Kidney (tissue), 13 donors: ENCODE measurements at regions not wholly inside any gene's neighbourhood (a gene's known extent, or its start where the extent isn't known, plus 50 kb on each side); places are given as distances from the start of the nearest gene placed in this dataset.
A peak's percentile ranks its signal among the peaks of the same experiment; 100 is the strongest.

Source experiments
- DNase-seq, 5 donors: peaks; one replicate each; pipeline ENCODE4 v3.0.0-alpha.2; 2013 to 2020
- FAIRE-seq: peaks from 2 replicates; lab custom pipeline; 2012; peaks lifted over from hg19 to GRCh38; lab: Jason Lieb, UNC
- H3K27ac ChIP-seq, 2 donors: one replicate each; pipeline ENCODE4 v1.7.0; 2013; ENCODE audit warnings: low read depth in 2 of 2, low read length in 2 of 2, inconsistent platforms in 1 of 2
- H3K27me3 ChIP-seq: one replicate; pipeline ENCODE4 v1.7.1; 2013; ENCODE audit warnings: low read length, inconsistent platforms; ENCODE audit not compliant: control insufficient read depth, insufficient read depth
- H3K36me3 ChIP-seq, 3 donors: one replicate each; pipeline versions ENCODE4 v1.7.0 to v1.7.1; 2013; ENCODE audit warnings: low read length in 3 of 3, control low read depth in 1 of 3, inconsistent platforms in 1 of 3; ENCODE audit not compliant: insufficient read depth in 3 of 3, control insufficient read depth in 2 of 3
- H3K4me1 ChIP-seq, 3 donors: one replicate each; pipeline versions ENCODE4 v1.7.0 to v1.7.1; 2013; ENCODE audit warnings: low read length in 3 of 3, inconsistent platforms in 1 of 3, low read depth in 1 of 3; ENCODE audit not compliant: control insufficient read depth in 2 of 3, insufficient read depth in 2 of 3
- H3K4me3 ChIP-seq, 3 donors: one replicate each; pipeline versions ENCODE4 v1.7.0 to v1.8.1; 2013; ENCODE audit warnings: low read length in 3 of 3, control low read depth in 1 of 3, inconsistent platforms in 1 of 3
- H3K9ac ChIP-seq, 3 donors: one replicate each; pipeline versions ENCODE4 v1.7.0 to v1.7.1; 2013; ENCODE audit warnings: low read length in 3 of 3, control low read depth in 1 of 3, inconsistent platforms in 1 of 3
- H3K9me3 ChIP-seq, 3 donors: one replicate each; pipeline versions ENCODE4 v1.7.0 to v1.7.1; 2013; ENCODE audit warnings: low read length in 3 of 3, control low read depth in 1 of 3, inconsistent platforms in 1 of 3; ENCODE audit not compliant: control insufficient read depth in 2 of 3, insufficient read depth in 1 of 3
- intact Hi-C: fragments of 100-400 bp; cut with DNase I; formaldehyde crosslinking; loops from one replicate; pipeline ENCODE4 v1.11.1; 2022
- TF ChIP-seq, protein P1 (sequence below): IDR thresholded peaks from 3 replicates; pipeline ENCODE4 v1.5.1; 2012; ENCODE audit warnings: mild to moderate bottlenecking, moderate library complexity, borderline replicate concordance; ENCODE audit not compliant: insufficient read depth; ENCODE audit errors: extremely low read depth
- donor health status: control.
- donor health status: control.
- donor health status: control.
- donor health status: control.
- donor health status: control.
- donor health status: DM: yes; HTN: yes; CAD: no.
- donor health status: Normal renal cell carcinoma (clear cell type).

DNA sequence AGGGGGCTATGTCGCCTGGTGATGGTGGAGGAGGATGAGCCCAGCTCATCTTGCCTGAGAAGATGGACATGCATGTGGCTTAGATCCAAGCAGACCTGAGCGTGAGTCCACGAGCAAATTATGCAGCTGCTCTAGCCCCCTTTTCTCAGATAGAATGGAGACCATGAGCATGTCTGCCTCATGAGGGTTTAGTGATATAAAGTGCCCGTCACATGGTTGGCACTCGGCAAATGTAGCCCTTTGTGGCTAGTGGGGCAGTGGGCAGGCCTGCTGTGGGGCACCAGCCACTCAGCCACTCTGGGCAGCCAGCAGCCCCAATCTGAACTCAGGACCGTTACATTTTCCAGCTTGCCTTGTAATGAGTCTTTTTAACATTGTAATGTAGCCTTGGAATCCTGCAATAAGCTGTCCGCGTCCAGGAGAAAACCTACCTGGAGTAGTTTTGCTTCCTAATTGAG is 92.1 kb upstream of the HS6ST1 start:
- no peak for FAIRE-seq
- H3K9me3 ChIP-seq = no peaks in the 10 kb centered on the region
- no peak overlapping the region for H3K27ac ChIP-seq
- no peaks in the 10 kb centered on the region for H3K27me3 ChIP-seq
- DNase-seq = peak in 1 of 5 donors; percentile 4
- TF ChIP-seq, protein P1, sequence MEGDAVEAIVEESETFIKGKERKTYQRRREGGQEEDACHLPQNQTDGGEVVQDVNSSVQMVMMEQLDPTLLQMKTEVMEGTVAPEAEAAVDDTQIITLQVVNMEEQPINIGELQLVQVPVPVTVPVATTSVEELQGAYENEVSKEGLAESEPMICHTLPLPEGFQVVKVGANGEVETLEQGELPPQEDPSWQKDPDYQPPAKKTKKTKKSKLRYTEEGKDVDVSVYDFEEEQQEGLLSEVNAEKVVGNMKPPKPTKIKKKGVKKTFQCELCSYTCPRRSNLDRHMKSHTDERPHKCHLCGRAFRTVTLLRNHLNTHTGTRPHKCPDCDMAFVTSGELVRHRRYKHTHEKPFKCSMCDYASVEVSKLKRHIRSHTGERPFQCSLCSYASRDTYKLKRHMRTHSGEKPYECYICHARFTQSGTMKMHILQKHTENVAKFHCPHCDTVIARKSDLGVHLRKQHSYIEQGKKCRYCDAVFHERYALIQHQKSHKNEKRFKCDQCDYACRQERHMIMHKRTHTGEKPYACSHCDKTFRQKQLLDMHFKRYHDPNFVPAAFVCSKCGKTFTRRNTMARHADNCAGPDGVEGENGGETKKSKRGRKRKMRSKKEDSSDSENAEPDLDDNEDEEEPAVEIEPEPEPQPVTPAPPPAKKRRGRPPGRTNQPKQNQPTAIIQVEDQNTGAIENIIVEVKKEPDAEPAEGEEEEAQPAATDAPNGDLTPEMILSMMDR = no peak
- intact Hi-C loops = no loop called here
- H3K4me3 ChIP-seq = no peak overlapping the region
- no peaks in the 10 kb centered on the region for H3K36me3 ChIP-seq
- no peak overlapping the region for H3K9ac ChIP-seq
- H3K4me1 ChIP-seq = peaks cover 0 to 5% (median 0%) of the 10 kb centered on the region in 3 donors

DNA sequence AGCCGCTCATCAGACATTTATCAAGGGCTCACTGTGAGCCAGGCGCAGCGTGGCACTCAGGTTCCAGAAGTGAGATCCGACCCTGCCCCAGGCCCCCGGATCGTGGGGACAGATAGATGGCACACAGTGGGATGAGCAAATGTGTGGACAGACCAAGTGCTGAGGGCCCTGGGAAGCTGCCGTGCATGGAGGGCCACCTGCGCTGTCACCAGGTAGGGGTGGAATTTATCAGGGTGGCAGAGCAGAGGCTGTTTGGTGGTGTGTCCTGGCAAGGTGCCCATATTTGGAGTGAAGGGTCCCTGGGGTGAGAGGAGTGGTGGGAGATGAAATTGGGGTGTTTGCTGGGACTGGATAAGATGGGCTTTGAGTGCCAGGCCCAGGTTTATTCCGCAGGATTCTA is 92.8 kb upstream of the HS6ST1 start:
- Histone ChIP-seq H3K27me3 (no peaks in the 10 kb centered on the region), H3K9me3 (no peaks in the 10 kb centered on the region), H3K4me3 (no peak overlapping the region), H3K27ac (no peak overlapping the region), H3K4me1 (peaks cover 0 to 2% (median 0%) of the 10 kb centered on the region in 3 donors), H3K9ac (no peak overlapping the region), H3K36me3 (no peaks in the 10 kb centered on the region)
- DNase-seq (peak in 1 of 5 donors; percentile 30), FAIRE-seq (no peak)
- intact Hi-C loops = no loop called here
- TF ChIP-seq, protein P1 = no peak

DNA sequence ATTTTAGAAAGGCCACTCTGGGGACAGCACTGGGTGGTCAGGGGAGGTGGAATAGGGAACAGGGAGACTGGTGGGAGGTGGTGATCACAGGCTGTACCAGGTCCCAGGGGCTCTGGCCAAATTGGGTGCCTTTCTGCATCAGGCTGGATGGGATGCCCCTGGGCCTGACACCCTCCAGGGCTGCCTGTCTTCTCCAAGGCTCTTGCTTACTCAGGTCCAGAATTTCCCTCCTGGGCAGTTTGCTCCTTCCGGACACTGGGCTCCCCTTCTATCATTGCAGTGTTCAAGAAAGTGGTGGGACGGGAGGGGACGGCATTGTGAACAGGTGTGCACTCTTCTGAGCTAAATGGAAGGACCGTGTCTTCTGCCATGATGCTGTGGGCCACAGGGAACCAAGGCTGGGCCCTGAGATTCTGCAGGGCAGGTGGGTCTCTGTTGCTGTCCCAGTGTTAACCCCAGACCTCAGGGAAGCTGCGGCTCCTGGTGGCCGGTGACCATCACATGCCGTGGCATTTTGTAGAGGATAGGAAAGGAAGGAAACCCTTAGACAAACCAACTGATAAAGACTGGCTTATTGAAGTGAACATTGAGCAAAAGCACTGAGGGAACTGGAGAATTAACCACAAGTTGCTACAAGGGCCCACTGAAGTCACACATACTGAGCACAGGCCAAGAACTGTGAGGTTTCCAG is 93.7 kb upstream of the HS6ST1 start:
- intact Hi-C loops = no loop called here

More for the DNA sequence above, 93.7 kb upstream of the HS6ST1 start:
- H3K9ac ChIP-seq = no peak overlapping the region
- DNase-seq (peak in 3 of 5 donors; percentile 6 to 32 (median 24)), FAIRE-seq (no peak)
- TF ChIP-seq, protein P1 = no peak
- peaks cover 0 to 2% (median 0%) of the 10 kb centered on the region in 3 donors for H3K4me1 ChIP-seq
- no peaks in the 10 kb centered on the region for H3K36me3 ChIP-seq
- H3K27ac ChIP-seq = no peak overlapping the region
- H3K4me3 ChIP-seq = no peak overlapping the region
- no peaks in the 10 kb centered on the region for H3K9me3 ChIP-seq
- H3K27me3 ChIP-seq = no peaks in the 10 kb centered on the region
